AG20443 (cell line): ENCODE measurements at regions not wholly inside any gene's neighbourhood (a gene's known extent, or its start where the extent isn't known, plus 50 kb on each side); places are given as distances from the start of the nearest gene placed in this dataset.
"Not testable (repeated sequence)": the region's sequence is repeated elsewhere in the genome, so short reads cannot be mapped to it uniquely, and the experiment has no call there.

Source experiments
- DNase-seq: peaks from one replicate; pipeline ENCODE4 v3.0.0; 2012; ENCODE audit warnings: low spot score, mixed read lengths

GRCh38 chr14:89565607-89566006, 148.6 kb upstream of the FOXN3 start:
- DNase-seq: no peak

GRCh38 chr14:89564989-89565388, 148.0 kb upstream of the FOXN3 start:
- no peak for DNase-seq

GRCh38 chr14:89564286-89564957, 147.4 kb upstream of the FOXN3 start:
- DNase-seq: peak; percentile 16

GRCh38 chr14:89563471-89563870, 146.4 kb upstream of the FOXN3 start:
- no peak for DNase-seq

GRCh38 chr14:89551955-89552354, 134.9 kb upstream of the FOXN3 start:
- no peak for DNase-seq

GRCh38 chr14:89551432-89551831, 134.4 kb upstream of the FOXN3 start:
- no peak for DNase-seq

GRCh38 chr14:89550821-89551220, 133.8 kb upstream of the FOXN3 start:
- DNase-seq: no peak

GRCh38 chr14:89549381-89550125, 132.5 kb upstream of the FOXN3 start:
- DNase-seq: peak; percentile 29

GRCh38 chr14:89547047-89547446, 130.0 kb upstream of the FOXN3 start:
- DNase-seq: not testable (repeated sequence)

- no peak for DNase-seq
Observed at GRCh38 chr14:89544636-89545301, 127.7 kb upstream of the FOXN3 start.

GRCh38 chr14:89543425-89543790, 126.4 kb upstream of the FOXN3 start:
- peak; percentile 26 for DNase-seq

- DNase-seq: no peak
Observed at GRCh38 chr14:89542786-89543424, 125.9 kb upstream of the FOXN3 start.

GRCh38 chr14:89540830-89541470, 123.9 kb upstream of the FOXN3 start:
- peak; percentile 68 for DNase-seq

- DNase-seq: no peak
Observed at GRCh38 chr14:89540009-89540829, 123.2 kb upstream of the FOXN3 start.

GRCh38 chr14:89537911-89538310, 120.9 kb upstream of the FOXN3 start:
- DNase-seq: no peak

GRCh38 chr14:89534902-89535685, 118.1 kb upstream of the FOXN3 start:
- DNase-seq: peak; percentile 24

GRCh38 chr14:89533766-89534165, 116.7 kb upstream of the FOXN3 start:
- no peak for DNase-seq

GRCh38 chr14:89533136-89533535, 116.1 kb upstream of the FOXN3 start:
- DNase-seq: no peak

GRCh38 chr14:89531661-89532335, 114.8 kb upstream of the FOXN3 start:
- no peak for DNase-seq
